HG02642 (cell line): ENCODE measurements at regions not wholly inside any gene's neighbourhood (a gene's known extent, or its start where the extent isn't known, plus 50 kb on each side); places are given as distances from the start of the nearest gene placed in this dataset.
"Not testable (repeated sequence)": the region's sequence is repeated elsewhere in the genome, so short reads cannot be mapped to it uniquely, and the experiment has no call there.

Source experiments
- ATAC-seq: cut with Tn5 transposase; IDR thresholded peaks from one replicate; pipeline ENCODE4 v1.9.1; 2021; ENCODE audit warnings: mild to moderate bottlenecking; ENCODE audit not compliant: unreplicated experiment, poor library complexity

DNA sequence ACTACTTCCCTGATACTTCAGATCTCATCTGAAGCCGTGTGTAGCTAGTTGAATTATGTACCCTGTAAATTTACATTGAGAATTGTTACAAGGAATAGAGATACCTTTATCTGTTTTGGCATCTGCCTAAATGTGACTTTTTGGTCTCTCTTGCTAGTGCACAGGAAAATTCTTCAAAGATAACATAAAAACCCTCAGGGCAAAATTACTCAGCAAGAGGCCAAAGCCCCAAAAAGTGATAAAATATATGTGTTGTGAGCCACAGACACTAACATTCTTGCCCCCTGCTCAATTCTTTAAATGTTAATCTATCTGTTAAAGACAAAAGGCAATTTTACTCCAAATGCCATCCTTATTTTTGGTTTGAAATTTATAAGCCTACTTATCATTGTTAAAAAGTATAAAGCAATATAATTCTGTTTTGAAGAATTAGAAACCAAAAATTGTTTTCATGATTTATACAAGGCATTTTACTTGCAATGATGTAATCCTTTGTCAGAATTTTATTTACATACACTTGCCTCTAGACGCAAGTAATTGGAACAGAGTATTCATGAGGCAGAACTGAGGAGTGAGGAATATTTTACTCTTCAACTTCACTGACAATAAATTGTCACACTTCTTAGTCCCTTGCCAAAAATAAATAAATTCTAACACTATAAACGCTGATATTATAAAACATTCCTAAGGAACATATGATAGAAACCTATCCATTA lies 186.2 kb downstream of the EPM2A start:
- no peak for ATAC-seq

- ATAC-seq, result no peak
Measured at GRCh38 chr6:145551164-145551563, 184.2 kb downstream of the EPM2A start.

DNA sequence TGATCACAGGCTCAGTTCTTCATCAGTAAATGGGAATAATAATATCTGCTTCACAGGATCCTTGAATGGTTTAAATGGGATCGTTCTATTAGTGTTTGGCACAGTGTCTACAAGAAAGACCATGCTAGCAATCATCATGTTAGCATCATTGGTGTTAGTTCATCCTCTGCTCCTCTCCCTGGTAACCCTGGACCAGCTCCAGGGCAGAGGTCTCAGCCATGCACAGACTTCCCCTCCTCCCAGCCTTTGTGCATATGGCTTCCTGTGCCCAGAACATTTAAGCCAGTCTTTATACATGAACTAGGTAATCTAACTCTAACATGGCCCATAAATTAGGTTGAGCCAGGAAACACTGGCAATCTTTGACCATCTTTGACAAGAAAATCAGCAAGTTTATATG lies 180.2 kb downstream of the EPM2A start:
- no peak for ATAC-seq

- no peak for ATAC-seq
Measured at GRCh38 chr6:145557474-145557873, 177.8 kb downstream of the EPM2A start.

- no peak for ATAC-seq
Measured at GRCh38 chr6:145559836-145560235, 175.5 kb downstream of the EPM2A start.

GRCh38 chr6:145561095-145562072 lies 173.9 kb downstream of the EPM2A start:
- ATAC-seq, result no peak

GRCh38 chr6:145562771-145563615 lies 172.3 kb downstream of the EPM2A start:
- no peak for ATAC-seq

DNA sequence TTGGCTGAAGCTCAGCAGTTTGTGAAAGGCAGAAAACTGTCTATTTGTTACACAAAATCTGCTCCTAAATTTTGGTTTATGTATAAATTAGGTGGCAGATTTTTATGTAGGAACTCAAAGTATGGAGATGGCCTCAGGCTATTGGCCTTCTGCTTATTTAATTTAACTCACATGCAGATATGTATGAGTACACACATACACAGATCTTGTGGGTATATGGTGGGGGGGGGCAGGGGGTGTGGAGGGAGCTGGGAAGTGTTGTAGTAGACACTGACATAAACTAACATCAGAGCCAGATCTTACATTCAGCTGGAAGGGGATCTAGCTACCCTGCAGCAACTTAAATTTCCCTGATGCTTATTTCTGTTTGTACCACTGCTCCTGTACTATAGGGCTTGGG lies 170.8 kb downstream of the EPM2A start:
- no peak for ATAC-seq

DNA sequence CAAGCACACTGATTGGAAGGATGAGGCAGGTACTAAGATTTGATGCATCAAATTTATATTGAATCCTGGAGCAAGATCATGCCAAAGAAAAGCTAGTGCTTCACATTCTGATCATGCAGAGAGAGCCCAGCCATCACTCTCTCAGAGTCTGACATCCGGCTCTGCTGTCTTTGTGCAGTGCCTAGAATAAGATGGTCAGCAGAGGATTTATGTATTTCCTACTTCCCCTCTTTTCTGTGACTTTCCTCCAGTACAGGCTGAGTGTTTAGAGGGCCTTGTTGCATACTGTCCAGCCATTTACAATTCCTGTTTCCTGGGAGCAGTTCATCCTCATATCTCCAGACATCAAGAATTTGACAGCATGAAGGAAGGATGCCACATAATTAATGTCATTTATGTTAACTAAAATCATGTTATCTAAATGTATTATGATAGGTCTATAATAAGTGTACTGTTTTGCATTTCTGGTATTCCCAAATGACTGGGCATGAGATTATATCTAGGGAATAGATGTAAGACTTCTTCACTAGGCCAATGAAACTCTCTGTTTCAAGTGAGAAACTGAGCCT lies 167.6 kb downstream of the EPM2A start:
- no peak for ATAC-seq

- ATAC-seq, result no peak
Measured at GRCh38 chr6:145569140-145569539, 166.2 kb downstream of the EPM2A start.

- ATAC-seq, result not testable (repeated sequence)
Measured at GRCh38 chr6:145570336-145570735, 165.0 kb downstream of the EPM2A start.

GRCh38 chr6:145574269-145574668 lies 161.1 kb downstream of the EPM2A start:
- ATAC-seq, result not testable (repeated sequence)
